HG03280 (cell line): ENCODE measurements at regions not wholly inside any gene's neighbourhood (a gene's known extent, or its start where the extent isn't known, plus 50 kb on each side); places are given as distances from the start of the nearest gene placed in this dataset.
"Not testable (repeated sequence)": the region's sequence is repeated elsewhere in the genome, so short reads cannot be mapped to it uniquely, and the experiment has no call there.

Source experiments
- ATAC-seq: cut with Tn5 transposase; IDR thresholded peaks from one replicate; pipeline ENCODE4 v1.9.1; 2021; ENCODE audit warnings: mild to moderate bottlenecking, moderate library complexity; ENCODE audit not compliant: unreplicated experiment

DNA sequence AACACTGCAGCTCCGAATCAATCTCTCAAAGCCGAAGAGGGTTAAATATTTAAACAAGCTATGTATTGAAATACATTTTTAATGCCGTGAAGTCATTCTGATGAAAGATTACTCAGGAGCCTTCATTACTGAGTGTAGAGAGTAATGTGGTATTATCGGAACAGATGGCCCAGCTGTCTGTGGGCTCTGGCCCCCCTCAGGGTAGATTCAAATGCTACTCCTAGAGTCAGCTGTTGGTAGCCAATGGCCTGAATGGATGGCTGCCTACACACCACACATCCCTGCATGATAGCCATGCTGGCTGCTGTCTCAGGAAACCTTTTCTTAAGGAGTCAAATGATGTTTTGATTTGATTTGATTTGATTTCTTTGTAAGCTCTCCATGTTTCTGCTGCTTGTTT, 732.3 kb upstream of the CELF4 start:
- ATAC-seq, result no peak

DNA sequence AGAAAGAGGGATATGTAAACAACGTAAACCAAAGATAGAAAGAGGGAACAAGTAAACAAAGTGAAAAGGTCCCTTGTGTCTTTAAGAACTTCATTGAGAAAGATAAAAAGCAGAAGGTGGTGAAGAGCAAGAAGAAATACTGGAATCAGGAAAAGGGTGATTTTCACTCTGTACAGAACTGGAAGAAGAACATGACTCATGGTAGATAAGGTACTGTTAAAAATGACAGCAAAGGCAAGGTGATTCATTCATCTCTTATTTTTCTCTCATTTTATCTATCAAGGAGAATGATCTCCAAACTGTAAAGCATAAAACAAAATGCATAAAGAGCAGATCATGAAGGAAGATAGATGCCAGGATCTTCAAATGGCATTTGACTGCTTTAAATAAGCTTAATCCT, 724.6 kb upstream of the CELF4 start:
- ATAC-seq, result no peak

GRCh38 chr18:38284972-38285371, 719.4 kb upstream of the CELF4 start:
- no peak for ATAC-seq

GRCh38 chr18:38263066-38263465, 697.5 kb upstream of the CELF4 start:
- no peak for ATAC-seq

DNA sequence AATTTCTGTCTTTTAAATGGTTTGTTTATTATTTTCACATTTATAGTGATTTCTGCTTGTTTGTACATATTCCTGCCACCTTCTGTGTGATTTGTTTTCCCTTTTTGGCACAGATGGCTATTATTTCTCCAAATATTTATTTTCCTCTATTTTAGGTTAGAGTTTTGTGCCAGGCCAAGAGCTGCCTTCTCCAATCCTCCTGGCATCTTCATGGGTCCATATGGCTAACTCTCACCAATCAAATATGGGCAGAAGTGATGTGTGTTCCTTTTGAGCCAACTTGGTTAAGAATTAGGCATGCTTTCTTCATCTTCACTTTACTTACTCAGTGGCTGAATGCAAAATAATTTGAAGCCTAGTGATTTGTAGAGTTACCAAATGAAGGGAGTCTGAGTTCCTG, 697.1 kb upstream of the CELF4 start:
- no peak for ATAC-seq

DNA sequence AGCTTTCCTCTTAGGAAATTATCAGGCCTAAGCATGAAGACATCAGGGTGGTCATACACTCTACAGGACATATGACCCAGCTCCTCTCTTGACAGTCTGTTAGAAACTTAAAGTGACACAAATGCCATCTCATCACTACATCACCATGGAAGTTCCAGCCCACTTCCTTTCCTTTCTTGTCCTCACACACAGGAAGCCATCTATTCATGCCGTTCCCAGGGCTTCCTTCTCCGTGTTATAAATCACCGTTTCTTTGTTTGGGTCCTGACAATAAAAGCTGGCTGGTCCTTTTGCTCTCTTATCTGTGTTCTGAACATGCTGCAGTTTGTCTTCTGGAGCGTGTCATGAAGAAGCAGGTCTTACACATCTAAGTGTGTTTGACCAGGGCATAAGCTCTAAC, 692.1 kb upstream of the CELF4 start:
- no peak for ATAC-seq

GRCh38 chr18:38256366-38256765, 690.8 kb upstream of the CELF4 start:
- ATAC-seq, result no peak

- ATAC-seq, result no peak
Observed at GRCh38 chr18:38250971-38251370, 685.4 kb upstream of the CELF4 start.

- ATAC-seq, result no peak
Observed at GRCh38 chr18:38244480-38244879, 678.9 kb upstream of the CELF4 start.

GRCh38 chr18:38243291-38243690, 677.7 kb upstream of the CELF4 start:
- no peak for ATAC-seq

- no peak for ATAC-seq
Observed at GRCh38 chr18:38241736-38242135, 676.1 kb upstream of the CELF4 start.

GRCh38 chr18:38241216-38241615, 675.6 kb upstream of the CELF4 start:
- no peak for ATAC-seq

GRCh38 chr18:38239606-38240005, 674.0 kb upstream of the CELF4 start:
- no peak for ATAC-seq

DNA sequence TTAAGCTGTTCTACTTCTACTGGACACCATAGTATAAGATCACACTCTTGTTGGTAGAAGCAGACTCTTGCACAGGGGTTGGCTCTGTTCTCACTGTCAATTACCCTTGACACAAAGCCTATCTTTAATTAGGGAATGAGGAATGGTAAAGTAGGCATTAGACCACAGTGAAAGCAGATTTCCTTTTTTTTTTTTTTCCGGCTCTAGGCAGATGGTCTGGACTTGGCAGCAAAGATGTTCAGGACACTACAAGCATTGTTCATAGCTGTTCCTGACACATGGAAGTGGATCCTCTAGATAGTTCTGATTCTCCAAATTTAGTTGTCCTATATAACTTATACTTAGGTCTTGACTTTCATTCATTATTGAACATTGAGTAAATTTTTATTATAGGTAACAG, 672.2 kb upstream of the CELF4 start:
- ATAC-seq, result no peak

DNA sequence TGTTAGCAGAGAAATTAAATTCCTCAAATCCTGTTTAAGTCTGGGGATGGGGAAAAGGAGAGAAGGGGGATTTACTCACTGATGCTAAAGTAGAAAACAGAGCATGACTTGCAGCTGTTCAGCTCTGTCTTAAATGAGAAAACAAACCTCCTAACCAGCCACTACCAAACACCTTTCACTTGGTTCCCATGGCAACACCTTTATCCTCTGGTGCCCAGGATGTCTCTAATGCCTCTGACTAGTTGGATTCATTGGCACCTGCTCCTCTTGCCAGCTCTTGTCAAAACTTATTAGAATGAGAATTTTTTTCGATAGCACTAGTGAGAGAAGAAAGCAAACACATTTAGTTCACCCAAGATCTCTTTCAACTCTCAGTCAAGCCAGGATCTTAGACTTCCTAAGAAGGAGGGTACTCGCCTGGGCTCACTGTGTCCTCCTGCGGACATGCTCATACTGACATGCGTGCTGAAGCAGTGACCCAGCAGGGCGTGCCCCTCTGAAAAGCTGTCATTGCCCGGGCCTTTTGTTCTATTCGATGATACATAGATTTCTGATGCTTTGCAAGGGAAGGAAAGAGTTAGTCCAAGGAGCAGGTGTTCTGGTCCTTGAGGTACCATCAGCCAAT, 656.0 kb upstream of the CELF4 start:
- ATAC-seq, result no peak

DNA sequence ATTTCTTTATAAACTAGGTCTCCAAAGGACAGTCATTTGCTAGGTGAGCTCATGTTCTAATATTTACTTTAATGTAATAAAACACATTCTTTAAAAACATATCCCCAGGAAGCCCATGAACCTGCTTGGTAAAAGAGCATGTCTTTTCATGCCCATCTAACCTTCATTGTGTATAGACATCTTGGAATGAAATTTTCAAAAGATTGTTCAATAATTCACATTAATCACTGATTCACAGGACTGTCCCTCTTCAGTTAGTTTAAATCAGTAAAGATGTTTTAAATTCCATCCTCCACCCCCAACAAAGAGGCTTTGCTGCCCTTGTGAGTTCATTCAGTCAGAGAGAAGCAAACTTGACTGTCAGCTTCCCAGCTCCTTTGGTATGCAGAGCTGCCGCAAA, 633.4 kb upstream of the CELF4 start:
- no peak for ATAC-seq

DNA sequence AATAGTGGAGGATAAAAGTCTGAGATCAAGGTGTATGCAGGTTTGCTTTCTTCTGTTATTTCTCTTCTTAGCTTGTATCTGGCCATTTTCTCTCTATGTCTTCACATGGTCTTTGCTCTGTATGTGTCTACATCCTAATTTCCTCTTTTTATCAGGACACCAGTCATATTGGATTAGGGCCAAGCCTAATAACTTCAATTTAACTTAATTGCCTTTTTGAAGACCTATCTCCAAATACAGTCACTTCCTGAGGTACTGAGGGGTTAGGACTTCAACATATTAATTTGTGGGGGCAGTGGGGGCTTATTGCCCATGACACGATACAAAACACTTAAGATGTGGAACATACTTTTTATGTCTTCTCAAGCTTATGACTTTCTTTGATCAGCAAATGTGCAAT, 632.9 kb upstream of the CELF4 start:
- no peak for ATAC-seq

GRCh38 chr18:38186491-38186890, 620.9 kb upstream of the CELF4 start:
- ATAC-seq, result no peak

DNA sequence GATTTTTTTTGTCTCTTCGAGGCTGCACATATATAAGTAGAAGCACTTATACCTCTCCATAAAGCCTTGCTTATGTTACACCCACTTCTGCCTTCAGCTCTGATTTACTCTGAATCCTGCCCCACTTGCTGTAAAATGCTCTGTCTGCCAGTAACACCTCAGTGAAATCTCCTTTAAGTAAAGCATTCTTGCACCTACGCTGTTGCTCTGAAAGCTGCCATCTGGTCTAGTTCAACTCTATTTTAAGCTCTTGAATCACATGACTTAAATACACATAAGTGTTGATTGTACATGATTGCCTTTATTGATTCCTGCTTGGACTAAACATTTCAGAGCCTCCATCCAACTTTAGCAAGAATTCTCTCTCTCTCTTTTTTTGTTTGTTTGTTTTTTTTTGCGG, 609.0 kb upstream of the CELF4 start:
- no peak for ATAC-seq

GRCh38 chr18:38174173-38174572, 608.6 kb upstream of the CELF4 start:
- no peak for ATAC-seq

- ATAC-seq, result no peak
Observed at GRCh38 chr18:38170845-38171244, 605.2 kb upstream of the CELF4 start.

DNA sequence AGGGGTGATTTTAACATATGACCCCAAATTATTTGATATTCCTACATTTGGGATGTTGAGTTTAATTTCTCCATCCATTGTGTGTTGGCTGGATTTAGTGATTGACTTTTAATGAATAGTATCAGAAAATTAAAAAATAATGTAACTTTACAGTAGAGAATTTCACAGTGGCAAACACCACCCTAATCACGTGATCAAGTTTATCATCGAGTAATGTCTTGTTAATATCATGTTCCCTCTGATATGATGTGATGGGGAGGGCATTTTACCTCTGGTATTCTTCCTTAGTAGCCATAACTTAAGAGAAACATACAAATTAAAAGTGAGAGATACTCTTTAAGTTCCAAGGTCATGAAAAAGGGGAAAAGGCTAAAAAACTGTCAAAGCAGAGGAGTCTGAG, 602.0 kb upstream of the CELF4 start:
- no peak for ATAC-seq

- not testable (repeated sequence) for ATAC-seq
Observed at GRCh38 chr18:38153116-38153515, 587.5 kb upstream of the CELF4 start.

GRCh38 chr18:38116716-38117115, 551.1 kb upstream of the CELF4 start:
- ATAC-seq, result no peak
